ENCODE measurements at regions not wholly inside any gene's neighbourhood (a gene's known extent, or its start where the extent isn't known, plus 50 kb on each side); places are given as distances from the start of the nearest gene placed in this dataset.

GRCh38 chr14:83257466-83258439 lies 1724.1 kb upstream of the SEL1L start:
- Histone ChIP-seq H3K79me2 (ENCODE audit: insufficient read depth, low read length) (no peaks in the 10 kb centered on the region), H3K27ac (ENCODE audit: low read depth in 1 of 2, low read length in 2 of 2) (no peak overlapping the region), H4K20me1 (ENCODE audit: insufficient read depth, low read length) (no peaks in the 10 kb centered on the region), H2AFZ (ENCODE audit: insufficient read depth, low read depth, low read length, poor library complexity, severe bottlenecking) (no peak overlapping the region), H3K9ac (ENCODE audit: insufficient read depth, low read length, poor library complexity, severe bottlenecking) (no peak overlapping the region), H3K36me3 (replicated peaks in 1 of 2; ENCODE audit: control insufficient read depth in 1 of 2, insufficient read depth in 2 of 2, low read length in 2 of 2) (no peaks in the 10 kb centered on the region), H3K27me3 (ENCODE audit: control insufficient read depth in 2 of 2, insufficient read depth in 2 of 2, low read length in 2 of 2) (no peaks in the 10 kb centered on the region), H3K4me3 (replicated peaks in 1 of 3; ENCODE audit: low read depth in 2 of 3, low read length in 3 of 3) (no peak overlapping the region), H3K9me3 (replicated peaks in 1 of 2; ENCODE audit: control insufficient read depth in 1 of 2, insufficient read depth in 1 of 2, low read length in 2 of 2) (no peaks in the 10 kb centered on the region), H3K4me1 (ENCODE audit: control insufficient read depth in 1 of 2, insufficient read depth in 2 of 2, low read length in 2 of 2) (peaks cover 49 to 62% of the 10 kb centered on the region in 2 donors), H3K4me2 (replicated peaks; ENCODE audit: extremely low read depth, low read length, poor library complexity, severe bottlenecking) (peak overlapping the region; percentile 3)
- WGBS (ENCODE audit: insufficient coverage): no CpG with 5 or more reads among the region's 5 CpGs
- peak in 2 of 3 donors; percentile 10 to 29 for DNase-seq
- Mint-ChIP-seq H3K27me3 (ENCODE audit: low read depth in 3 of 3) (no peaks in the 10 kb centered on the region), H3K27ac (peak overlapping the region in 6 of 7 donors; percentile 25 to 66 (median 52)), H3K4me3 (no peak overlapping the region), H3K4me1 (peaks cover 48% of the 10 kb centered on the region), H3K9me3 (peaks cover 0 to 9% (median 3%) of the 10 kb centered on the region in 7 donors), H3K36me3 (no peaks in the 10 kb centered on the region)
- intact Hi-C loops (cut with micrococcal nuclease): no loop called here
- no peak for TF ChIP-seq CTCF (IDR thresholded peaks at IDR 0.05)

DNA sequence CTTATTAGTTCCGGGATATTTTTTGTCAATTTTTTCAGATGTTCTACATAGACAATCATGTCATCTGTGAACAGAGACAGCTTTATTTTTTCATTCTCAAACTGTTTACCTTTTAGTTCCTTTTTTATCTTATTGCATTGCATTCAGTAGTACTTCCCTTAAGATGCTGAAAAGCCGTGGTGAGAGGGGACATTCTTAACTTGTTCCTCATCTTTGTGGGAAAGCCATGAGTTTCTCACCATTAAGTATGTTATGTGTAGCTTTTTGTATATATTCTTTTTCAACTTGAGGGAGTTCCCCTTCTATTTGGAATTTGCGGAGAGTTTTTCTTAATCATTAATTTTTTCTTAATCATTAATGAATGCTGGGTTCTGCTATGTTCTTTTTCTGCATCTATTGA lies 1727.1 kb upstream of the SEL1L start:
- Mint-ChIP-seq H3K4me1 (peaks cover 22% of the 10 kb centered on the region), H3K9me3 (peaks cover 4 to 18% (median 9%) of the 10 kb centered on the region in 7 donors), H3K27ac (peak overlapping the region in 2 of 7 donors; percentile 5 to 41), H3K27me3 (ENCODE audit: low read depth in 3 of 3) (peaks cover 0 to 1% (median 0%) of the 10 kb centered on the region in 3 donors), H3K4me3 (no peak overlapping the region), H3K36me3 (no peaks in the 10 kb centered on the region)
- Histone ChIP-seq H2AFZ (ENCODE audit: insufficient read depth, low read depth, low read length, poor library complexity, severe bottlenecking) (no peak overlapping the region), H3K36me3 (replicated peaks in 1 of 2; ENCODE audit: control insufficient read depth in 1 of 2, insufficient read depth in 2 of 2, low read length in 2 of 2) (no peaks in the 10 kb centered on the region), H3K27me3 (ENCODE audit: control insufficient read depth in 2 of 2, insufficient read depth in 2 of 2, low read length in 2 of 2) (no peaks in the 10 kb centered on the region), H3K79me2 (ENCODE audit: insufficient read depth, low read length) (no peaks in the 10 kb centered on the region), H3K27ac (ENCODE audit: low read depth in 1 of 2, low read length in 2 of 2) (no peak overlapping the region), H3K4me3 (replicated peaks in 1 of 3; ENCODE audit: low read depth in 2 of 3, low read length in 3 of 3) (no peak overlapping the region), H3K4me1 (ENCODE audit: control insufficient read depth in 1 of 2, insufficient read depth in 2 of 2, low read length in 2 of 2) (peaks cover 21 to 32% of the 10 kb centered on the region in 2 donors), H3K4me2 (replicated peaks; ENCODE audit: extremely low read depth, low read length, poor library complexity, severe bottlenecking) (no peak overlapping the region), H3K9ac (ENCODE audit: insufficient read depth, low read length, poor library complexity, severe bottlenecking) (no peak overlapping the region), H4K20me1 (ENCODE audit: insufficient read depth, low read length) (no peaks in the 10 kb centered on the region), H3K9me3 (replicated peaks in 1 of 2; ENCODE audit: control insufficient read depth in 1 of 2, insufficient read depth in 1 of 2, low read length in 2 of 2) (peaks cover 3 to 5% of the 10 kb centered on the region in 2 donors)
- TF ChIP-seq CTCF (IDR thresholded peaks at IDR 0.05): no peak
- WGBS (ENCODE audit: insufficient coverage): no CpG with 5 or more reads among the region's 3 CpGs
- intact Hi-C loops (cut with micrococcal nuclease): no loop called here
- peak; percentile 51 to 82 (median 63) for DNase-seq

All from CD14-positive monocyte (primary cell).